Left ventricle myocardium inferior (tissue), 1 donor: ENCODE measurements at regions not wholly inside any gene's neighbourhood (a gene's known extent, or its start where the extent isn't known, plus 50 kb on each side); places are given as distances from the start of the nearest gene placed in this dataset.

ENCODE experiments used
- DNase-seq: peaks from one replicate; pipeline ENCODE4 v3.0.0-alpha.2; 2020
- H3K27ac ChIP-seq: fragments of 200-600 bp; replicated peaks from 2 replicates; pipeline ENCODE4 v1.8.0; 2021
- H3K27me3 ChIP-seq: fragments of 200-600 bp; 2 replicates; pipeline ENCODE4 v1.8.0; 2021; ENCODE audit warnings: low read depth
- H3K36me3 ChIP-seq: fragments of 200-600 bp; 2 replicates; pipeline ENCODE4 v1.8.0; 2021
- H3K4me1 ChIP-seq: fragments of 200-600 bp; 2 replicates; pipeline ENCODE4 v1.8.0; 2021
- H3K4me3 ChIP-seq: fragments of 200-600 bp; 2 replicates; pipeline ENCODE4 v1.8.0; 2021; ENCODE audit warnings: mild to moderate bottlenecking, moderate library complexity
- H3K9me3 ChIP-seq: fragments of 200-600 bp; replicated peaks from 2 replicates; pipeline ENCODE4 v1.8.0; 2021
- intact Hi-C: fragments of 100-400 bp; cut with micrococcal nuclease; formaldehyde crosslinking; loops from one replicate; pipeline ENCODE4 v1.11.0; 2022
- TF ChIP-seq, protein P1 (sequence below): fragments of 200-600 bp; IDR thresholded peaks from 2 replicates; pipeline ENCODE4 v1.8.0; 2021; ENCODE audit warnings: antibody characterized with exemption, mild to moderate bottlenecking, borderline replicate concordance
- donor health status: DM: no; HTN: yes; CAD: no; lungs with severe emphysema.

DNA sequence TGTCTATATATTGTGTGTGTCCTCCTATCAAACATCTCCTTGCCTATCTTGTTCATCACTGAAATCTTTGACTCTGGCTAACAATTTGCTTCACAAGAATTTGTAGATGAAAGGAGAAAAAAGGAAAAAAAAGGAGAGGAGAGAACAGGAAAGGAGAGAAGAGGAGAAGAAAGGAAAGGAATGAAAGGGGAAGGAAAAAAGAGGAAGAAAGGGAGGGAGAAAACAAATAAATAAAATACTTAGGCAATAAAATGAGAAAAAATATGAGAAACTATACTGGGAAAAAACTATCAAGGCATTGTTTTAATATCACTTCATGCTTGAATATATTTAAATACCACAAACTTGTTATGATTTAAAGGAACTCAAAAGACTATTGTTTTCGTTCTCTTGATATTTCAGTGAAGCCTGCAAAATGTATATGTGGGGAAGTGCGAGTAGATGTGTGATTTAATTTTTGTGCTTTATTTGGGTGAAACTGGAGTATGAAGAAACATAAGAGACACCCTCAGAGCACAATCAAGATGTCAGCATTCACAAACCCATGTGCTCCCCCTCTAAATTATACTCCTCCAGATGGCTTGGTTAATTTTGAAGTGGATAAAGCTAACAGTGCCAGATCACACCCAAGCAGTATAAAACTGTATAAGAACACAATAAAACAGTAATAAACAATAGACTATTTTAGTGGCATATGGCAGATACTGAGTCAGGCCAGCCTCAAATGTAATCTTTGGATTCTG, 205.7 kb upstream of the SAMSN1 start:
- H3K9me3 ChIP-seq, result peaks cover 11% of the 10 kb centered on the region
- H3K36me3 ChIP-seq, result no peaks in the 10 kb centered on the region
- no peak for DNase-seq
- H3K27me3 ChIP-seq, result no peaks in the 10 kb centered on the region
- no peaks in the 10 kb centered on the region for H3K4me1 ChIP-seq
- no peak overlapping the region for H3K4me3 ChIP-seq
- intact Hi-C loops, result no loop called here
- H3K27ac ChIP-seq, result no peak overlapping the region
- TF ChIP-seq, protein P1, sequence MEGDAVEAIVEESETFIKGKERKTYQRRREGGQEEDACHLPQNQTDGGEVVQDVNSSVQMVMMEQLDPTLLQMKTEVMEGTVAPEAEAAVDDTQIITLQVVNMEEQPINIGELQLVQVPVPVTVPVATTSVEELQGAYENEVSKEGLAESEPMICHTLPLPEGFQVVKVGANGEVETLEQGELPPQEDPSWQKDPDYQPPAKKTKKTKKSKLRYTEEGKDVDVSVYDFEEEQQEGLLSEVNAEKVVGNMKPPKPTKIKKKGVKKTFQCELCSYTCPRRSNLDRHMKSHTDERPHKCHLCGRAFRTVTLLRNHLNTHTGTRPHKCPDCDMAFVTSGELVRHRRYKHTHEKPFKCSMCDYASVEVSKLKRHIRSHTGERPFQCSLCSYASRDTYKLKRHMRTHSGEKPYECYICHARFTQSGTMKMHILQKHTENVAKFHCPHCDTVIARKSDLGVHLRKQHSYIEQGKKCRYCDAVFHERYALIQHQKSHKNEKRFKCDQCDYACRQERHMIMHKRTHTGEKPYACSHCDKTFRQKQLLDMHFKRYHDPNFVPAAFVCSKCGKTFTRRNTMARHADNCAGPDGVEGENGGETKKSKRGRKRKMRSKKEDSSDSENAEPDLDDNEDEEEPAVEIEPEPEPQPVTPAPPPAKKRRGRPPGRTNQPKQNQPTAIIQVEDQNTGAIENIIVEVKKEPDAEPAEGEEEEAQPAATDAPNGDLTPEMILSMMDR, result no peak

DNA sequence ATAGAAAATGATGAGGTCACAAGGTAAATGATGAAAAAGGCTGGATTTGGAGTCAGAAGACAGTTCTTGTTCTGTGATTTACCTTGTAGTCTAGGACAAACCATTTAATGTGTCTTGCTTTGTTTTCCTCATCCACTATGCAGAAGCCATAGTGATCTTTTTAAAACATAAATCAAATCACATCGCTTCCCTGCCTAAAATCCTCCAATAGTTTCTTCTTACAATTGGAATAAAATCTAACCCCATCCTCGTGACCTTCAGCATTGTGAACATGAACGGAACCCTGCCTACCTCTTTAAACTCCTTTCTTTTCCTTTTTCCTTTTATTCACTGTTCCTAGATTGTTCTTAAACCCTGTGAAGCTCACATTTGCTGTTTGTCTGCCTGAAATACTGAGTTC, 204.9 kb upstream of the SAMSN1 start:
- H3K9me3 ChIP-seq, result peaks cover 11% of the 10 kb centered on the region
- H3K27ac ChIP-seq, result no peak overlapping the region
- no peak overlapping the region for H3K4me3 ChIP-seq
- intact Hi-C loops, result no loop called here
- no peak for DNase-seq
- H3K36me3 ChIP-seq, result no peaks in the 10 kb centered on the region
- TF ChIP-seq, protein P1, result no peak
- no peaks in the 10 kb centered on the region for H3K27me3 ChIP-seq
- no peaks in the 10 kb centered on the region for H3K4me1 ChIP-seq

DNA sequence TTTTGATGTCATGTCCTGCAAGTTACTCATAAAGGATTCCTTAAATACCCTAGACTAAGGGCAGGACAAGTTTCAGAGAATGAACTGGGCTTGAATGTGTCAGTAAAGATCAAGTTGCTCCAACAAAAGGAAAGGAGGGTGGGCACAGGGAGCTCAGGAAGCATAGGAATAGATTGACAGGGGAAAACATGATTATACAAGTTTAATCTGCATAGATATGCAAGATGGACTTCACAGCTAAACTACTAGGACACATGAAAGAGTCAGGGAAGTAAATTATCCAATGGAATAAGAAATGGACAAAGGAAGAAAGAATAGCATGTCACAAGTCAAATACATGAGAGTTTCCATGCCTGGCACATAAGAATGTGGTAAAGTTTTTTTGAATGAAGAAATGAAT, 203.9 kb upstream of the SAMSN1 start:
- no peak overlapping the region for H3K4me3 ChIP-seq
- no peaks in the 10 kb centered on the region for H3K27me3 ChIP-seq
- no peak overlapping the region for H3K27ac ChIP-seq
- DNase-seq, result no peak
- TF ChIP-seq, protein P1, result no peak
- no peaks in the 10 kb centered on the region for H3K36me3 ChIP-seq
- peaks cover 8% of the 10 kb centered on the region for H3K9me3 ChIP-seq
- intact Hi-C loops, result no loop called here
- no peaks in the 10 kb centered on the region for H3K4me1 ChIP-seq

DNA sequence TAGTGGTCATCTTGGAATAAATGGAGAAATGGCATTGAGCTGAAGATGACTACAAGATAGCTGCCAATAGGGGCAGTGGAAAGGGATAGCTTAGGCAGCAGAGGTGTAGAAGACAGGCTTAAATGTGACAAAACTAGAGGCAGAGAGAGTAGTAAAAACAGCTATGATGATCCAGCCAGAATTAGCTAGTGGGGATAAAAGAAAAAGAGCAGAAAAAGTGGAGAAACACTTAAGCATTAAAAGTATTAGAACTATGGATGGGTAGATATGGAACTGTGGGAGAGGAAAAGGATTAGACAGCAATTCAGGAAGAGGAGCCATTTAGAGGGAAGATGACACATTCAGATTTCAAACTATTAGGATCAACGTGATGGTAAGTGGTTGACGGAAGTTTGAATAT, 202.5 kb upstream of the SAMSN1 start:
- Histone ChIP-seq H3K36me3 (no peaks in the 10 kb centered on the region), H3K9me3 (no peaks in the 10 kb centered on the region), H3K27ac (no peak overlapping the region), H3K27me3 (no peaks in the 10 kb centered on the region), H3K4me1 (no peaks in the 10 kb centered on the region), H3K4me3 (no peak overlapping the region)
- TF ChIP-seq, protein P1, result no peak
- intact Hi-C loops, result no loop called here
- no peak for DNase-seq

DNA sequence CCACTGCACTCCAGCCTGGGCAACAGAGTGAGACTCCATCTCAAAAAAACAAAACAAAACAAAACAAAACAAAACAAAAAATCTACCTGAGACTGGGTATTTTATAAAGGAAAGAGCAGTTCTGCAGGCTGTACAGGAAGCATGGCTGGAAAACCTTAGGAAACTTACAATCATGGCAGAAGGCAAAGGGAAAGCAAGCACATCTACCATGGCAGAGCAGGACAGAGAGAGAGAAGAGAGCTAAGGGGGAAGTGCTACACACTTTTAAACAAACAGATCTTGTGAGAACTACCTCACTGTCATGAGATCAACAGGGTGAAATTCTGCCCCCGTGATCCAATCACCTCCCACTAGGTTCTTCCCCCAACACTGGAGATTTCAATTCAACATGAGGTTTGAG, 198.3 kb upstream of the SAMSN1 start:
- Histone ChIP-seq H3K4me3 (no peak overlapping the region), H3K9me3 (no peaks in the 10 kb centered on the region), H3K4me1 (no peaks in the 10 kb centered on the region), H3K27me3 (no peaks in the 10 kb centered on the region), H3K27ac (no peak overlapping the region), H3K36me3 (no peaks in the 10 kb centered on the region)
- intact Hi-C loops, result no loop called here
- TF ChIP-seq, protein P1, result no peak
- no peak for DNase-seq
